ENCODE measurements at regions not wholly inside any gene's neighbourhood (a gene's known extent, or its start where the extent isn't known, plus 50 kb on each side); places are given as distances from the start of the nearest gene placed in this dataset.

DNA sequence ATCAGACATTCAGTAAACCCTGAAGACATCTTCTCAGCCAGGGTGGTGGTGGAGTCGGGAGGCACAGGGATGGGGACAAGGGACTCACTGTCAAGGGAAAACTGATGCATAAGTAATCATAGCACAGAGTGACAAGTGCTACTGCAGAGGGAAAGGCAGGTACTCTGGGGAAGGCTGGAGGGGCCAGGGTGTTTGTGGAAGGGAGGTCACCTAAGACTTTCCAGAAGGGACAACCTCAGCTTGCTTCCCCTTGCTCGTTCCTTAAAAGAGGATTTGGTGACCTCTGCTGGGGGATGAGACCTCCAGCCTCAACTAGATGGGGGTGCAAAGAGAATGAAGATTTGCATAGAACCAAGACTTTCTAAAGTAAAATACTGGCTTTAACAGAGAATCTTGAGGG, 99.5 kb downstream of the SLC4A3 start:
- no peaks in the 10 kb centered on the region for H3K36me3 ChIP-seq (ENCODE audit: control insufficient read depth, insufficient read depth, low read length)
- no peak overlapping the region for H3K4me3 ChIP-seq (ENCODE audit: low read depth, low read length)
- no peak for DNase-seq (ENCODE audit: low read depth)
- ChIA-PET POLR2A (no interaction called here), CTCF (interaction anchor here (1.2 to 1.8 kb wide), 3 partner anchors 11 to 296 kb away, joined by 3 to 7 read pairs (median 3); no protein-coding TSS in a partner anchor)
- TF ChIP-seq, protein P1, sequence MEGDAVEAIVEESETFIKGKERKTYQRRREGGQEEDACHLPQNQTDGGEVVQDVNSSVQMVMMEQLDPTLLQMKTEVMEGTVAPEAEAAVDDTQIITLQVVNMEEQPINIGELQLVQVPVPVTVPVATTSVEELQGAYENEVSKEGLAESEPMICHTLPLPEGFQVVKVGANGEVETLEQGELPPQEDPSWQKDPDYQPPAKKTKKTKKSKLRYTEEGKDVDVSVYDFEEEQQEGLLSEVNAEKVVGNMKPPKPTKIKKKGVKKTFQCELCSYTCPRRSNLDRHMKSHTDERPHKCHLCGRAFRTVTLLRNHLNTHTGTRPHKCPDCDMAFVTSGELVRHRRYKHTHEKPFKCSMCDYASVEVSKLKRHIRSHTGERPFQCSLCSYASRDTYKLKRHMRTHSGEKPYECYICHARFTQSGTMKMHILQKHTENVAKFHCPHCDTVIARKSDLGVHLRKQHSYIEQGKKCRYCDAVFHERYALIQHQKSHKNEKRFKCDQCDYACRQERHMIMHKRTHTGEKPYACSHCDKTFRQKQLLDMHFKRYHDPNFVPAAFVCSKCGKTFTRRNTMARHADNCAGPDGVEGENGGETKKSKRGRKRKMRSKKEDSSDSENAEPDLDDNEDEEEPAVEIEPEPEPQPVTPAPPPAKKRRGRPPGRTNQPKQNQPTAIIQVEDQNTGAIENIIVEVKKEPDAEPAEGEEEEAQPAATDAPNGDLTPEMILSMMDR (IDR thresholded peaks at IDR 0.05; ENCODE audit: insufficient read depth, low read depth, low read length), result no peak; the same call in 1 of the 2 replicates
- H3K27me3 ChIP-seq (ENCODE audit: control insufficient read depth, insufficient read depth, low read length), result no peaks in the 10 kb centered on the region

DNA sequence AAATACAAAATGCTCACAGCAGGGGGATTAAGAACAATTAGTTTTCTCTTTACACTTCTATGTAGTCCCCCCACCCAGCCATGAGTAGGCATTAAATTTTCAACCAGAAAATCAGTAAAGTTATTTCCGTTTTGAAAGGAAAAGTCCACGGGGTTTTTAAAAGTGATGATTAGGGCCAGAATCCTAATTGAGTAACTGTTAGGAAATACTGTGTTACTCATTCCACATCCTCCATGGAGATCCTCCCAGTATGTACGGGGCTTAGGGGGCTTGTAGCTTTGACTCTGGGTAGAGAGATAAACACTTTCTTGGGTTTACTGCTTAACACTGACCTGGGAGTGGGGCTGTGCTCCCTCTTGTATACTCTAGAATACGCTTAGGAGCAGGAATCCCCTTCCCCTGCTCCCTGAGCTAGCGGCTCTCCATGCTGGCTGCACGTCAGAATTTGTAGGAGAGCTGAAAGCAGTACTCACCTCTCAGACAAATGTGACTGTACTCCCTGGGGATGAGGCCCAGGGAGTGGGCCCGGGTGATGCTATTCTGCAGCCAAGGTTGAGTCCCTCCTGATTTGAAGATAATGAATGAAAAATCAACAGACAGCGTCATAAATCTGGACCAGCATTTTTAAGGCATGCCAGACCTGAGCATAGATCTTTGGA, 100.5 kb downstream of the SLC4A3 start:
- H3K27me3 ChIP-seq (ENCODE audit: control insufficient read depth, insufficient read depth, low read length), result no peaks in the 10 kb centered on the region
- no peak overlapping the region for H3K4me3 ChIP-seq (ENCODE audit: low read depth, low read length)
- ChIA-PET CTCF (interaction anchor here (1.2 to 1.8 kb wide), 3 partner anchors 12 to 297 kb away, joined by 3 to 7 read pairs (median 3); no protein-coding TSS in a partner anchor), POLR2A (no interaction called here)
- no peaks in the 10 kb centered on the region for H3K36me3 ChIP-seq (ENCODE audit: control insufficient read depth, insufficient read depth, low read length)
- no peak for DNase-seq (ENCODE audit: low read depth)
- TF ChIP-seq, protein P1 (IDR thresholded peaks at IDR 0.05; ENCODE audit: insufficient read depth, low read depth, low read length), result no peak

DNA sequence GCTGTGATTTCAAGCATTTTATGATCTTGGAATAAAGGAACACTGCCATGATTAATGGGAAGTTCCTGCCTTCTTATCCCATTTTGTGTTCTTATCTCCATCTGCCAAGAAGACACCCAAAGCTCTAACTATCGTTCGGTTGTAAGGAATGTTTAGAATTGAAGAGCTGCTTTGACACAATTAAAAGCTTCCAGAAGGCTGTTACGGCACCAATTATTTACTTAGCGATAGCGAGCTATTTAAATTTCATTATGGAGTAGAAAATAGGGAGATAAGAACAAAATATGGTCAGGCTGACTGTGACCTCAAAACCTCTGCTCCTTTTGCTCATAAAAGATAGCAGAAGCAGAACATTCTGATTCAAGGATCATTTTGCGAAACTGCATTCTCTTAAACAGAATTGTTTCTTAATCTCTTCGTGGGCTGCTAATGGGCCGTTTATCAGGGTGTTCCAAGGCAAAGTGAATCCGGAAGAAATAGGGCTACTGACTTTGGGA, 101.6 kb downstream of the SLC4A3 start:
- CTCF ChIA-PET, result interaction anchor here (0.6 to 1.8 kb wide), 3 partner anchors 14 to 321 kb away, joined by 3 to 7 read pairs (median 3); no protein-coding TSS in a partner anchor
- Histone ChIP-seq H3K27me3 (ENCODE audit: control insufficient read depth, insufficient read depth, low read length) (no peaks in the 10 kb centered on the region), H3K36me3 (ENCODE audit: control insufficient read depth, insufficient read depth, low read length) (no peaks in the 10 kb centered on the region), H3K4me3 (ENCODE audit: low read depth, low read length) (no peak overlapping the region)
- POLR2A ChIA-PET, result no interaction called here
- TF ChIP-seq, protein P1 (IDR thresholded peaks at IDR 0.05; ENCODE audit: insufficient read depth, low read depth, low read length), result no peak
- no peak for DNase-seq (ENCODE audit: low read depth)

DNA sequence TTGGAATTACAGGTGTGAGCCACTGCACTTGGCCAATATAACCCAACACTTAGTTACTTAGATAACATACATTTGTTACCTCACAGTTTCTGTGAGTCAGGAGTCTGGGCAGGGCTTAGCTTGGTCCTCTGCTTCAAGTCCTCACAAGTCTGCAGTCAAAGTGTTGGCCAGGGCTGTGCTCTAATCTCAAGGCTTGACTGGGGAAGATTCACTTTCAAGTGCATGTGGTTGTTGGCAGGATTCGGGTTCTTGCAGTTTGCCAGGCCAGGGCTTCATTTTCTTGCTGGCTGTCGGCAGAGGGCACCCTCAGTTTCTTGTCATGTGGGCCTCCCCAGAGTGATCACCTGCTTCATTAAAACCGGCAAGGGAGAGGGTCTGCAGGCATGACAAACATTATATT, 103.7 kb downstream of the SLC4A3 start:
- TF ChIP-seq, protein P1 (IDR thresholded peaks at IDR 0.05; ENCODE audit: insufficient read depth, low read depth, low read length), result no peak
- DNase-seq (ENCODE audit: low read depth), result no peak
- ChIA-PET CTCF (no interaction called here), POLR2A (no interaction called here)
- Histone ChIP-seq H3K4me3 (ENCODE audit: low read depth, low read length) (no peak overlapping the region), H3K36me3 (ENCODE audit: control insufficient read depth, insufficient read depth, low read length) (no peaks in the 10 kb centered on the region), H3K27me3 (ENCODE audit: control insufficient read depth, insufficient read depth, low read length) (no peaks in the 10 kb centered on the region)

DNA sequence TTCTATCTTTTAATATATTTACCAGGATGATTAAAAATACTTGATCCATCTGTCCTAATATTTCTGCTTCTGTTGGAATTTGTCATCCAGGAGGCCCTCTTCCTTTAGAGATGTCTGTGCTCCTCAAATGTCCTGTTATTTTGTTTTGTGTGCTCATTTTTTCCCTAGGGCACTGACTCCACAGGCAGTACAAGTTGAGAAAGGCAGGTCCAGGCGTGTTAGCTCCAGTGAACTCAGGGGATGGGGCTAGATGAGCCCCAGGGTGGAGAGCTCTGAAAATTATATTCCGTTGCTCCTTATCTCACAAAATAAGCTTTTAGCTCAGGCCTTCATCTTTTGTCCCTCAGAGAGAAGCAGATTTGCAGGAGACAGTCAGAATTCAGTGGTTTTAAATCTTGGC, 105.7 kb downstream of the SLC4A3 start:
- Histone ChIP-seq H3K4me3 (ENCODE audit: low read depth, low read length) (no peak overlapping the region), H3K36me3 (ENCODE audit: control insufficient read depth, insufficient read depth, low read length) (no peaks in the 10 kb centered on the region), H3K27me3 (ENCODE audit: control insufficient read depth, insufficient read depth, low read length) (no peaks in the 10 kb centered on the region)
- TF ChIP-seq, protein P1 (IDR thresholded peaks at IDR 0.05; ENCODE audit: insufficient read depth, low read depth, low read length), result no peak
- no peak for DNase-seq (ENCODE audit: low read depth)
- POLR2A ChIA-PET, result no interaction called here
- CTCF ChIA-PET, result interaction anchor here (0.5 to 1.6 kb wide), 2 partner anchors 44 to 695 kb away, joined by 3 to 6 read pairs; no protein-coding TSS in a partner anchor
